Astrocyte (in vitro differentiated cells and primary cell): ENCODE measurements at regions not wholly inside any gene's neighbourhood (a gene's known extent, or its start where the extent isn't known, plus 50 kb on each side); places are given as distances from the start of the nearest gene placed in this dataset.

ENCODE experiments used
- DNase-seq: peaks from one replicate; pipeline ENCODE4 v3.0.0-alpha.2; 2010; ENCODE audit warnings: low read depth
- FAIRE-seq: peaks from 2 replicates; lab custom pipeline; 2011; peaks lifted over from hg19 to GRCh38; lab: Jason Lieb, UNC
- H2AFZ ChIP-seq: 2 replicates; pipeline ENCODE4 v1.6.0; 2012; ENCODE audit warnings: low read depth, low read length, inconsistent platforms
- H3K27ac ChIP-seq: 2 replicates; pipeline ENCODE4 v1.5.1; 2011; ENCODE audit warnings: low read depth, low read length, inconsistent platforms
- H3K27me3 ChIP-seq: 2 replicates; pipeline ENCODE4 v1.6.0; 2011; ENCODE audit warnings: low read length, inconsistent platforms; ENCODE audit not compliant: insufficient read depth
- H3K36me3 ChIP-seq: 2 replicates; pipeline ENCODE4 v1.5.1; 2011; ENCODE audit warnings: low read length, inconsistent platforms; ENCODE audit not compliant: insufficient read depth
- H3K4me1 ChIP-seq: 2 replicates; pipeline ENCODE4 v1.5.1; 2011; ENCODE audit warnings: low read length, inconsistent platforms; ENCODE audit not compliant: insufficient read depth
- H3K4me2 ChIP-seq: 2 replicates; pipeline ENCODE4 v1.6.0; 2012; ENCODE audit warnings: low read length, inconsistent platforms
- H3K4me3 ChIP-seq: 2 replicates; pipeline ENCODE4 v1.5.1; 2011; ENCODE audit warnings: low read depth, mild to moderate bottlenecking, low read length, inconsistent platforms; ENCODE audit not compliant: insufficient read depth
- H3K79me2 ChIP-seq: 2 replicates; pipeline ENCODE4 v1.6.0; 2012; ENCODE audit warnings: mild to moderate bottlenecking, low read length, inconsistent platforms; ENCODE audit not compliant: insufficient read depth
- H3K9ac ChIP-seq: 2 replicates; pipeline ENCODE4 v1.6.0; 2012; ENCODE audit warnings: mild to moderate bottlenecking, low read length, inconsistent platforms
- H3K9me3 ChIP-seq: 2 replicates; pipeline ENCODE4 v1.5.1; 2012; ENCODE audit warnings: low read depth, mild to moderate bottlenecking, low read length, inconsistent platforms; ENCODE audit not compliant: insufficient read depth
- H4K20me1 ChIP-seq: 2 replicates; pipeline ENCODE4 v1.6.0; 2012; ENCODE audit warnings: low read length, inconsistent platforms; ENCODE audit not compliant: insufficient read depth
- H3K27ac Mint-ChIP-seq: one replicate; pipeline ENCODE4 v1.8.0; 2021; ENCODE audit warnings: mild to moderate bottlenecking, mixed read lengths; ENCODE audit not compliant: unreplicated experiment
- H3K27me3 Mint-ChIP-seq: one replicate; pipeline ENCODE4 v1.8.0; 2021; ENCODE audit warnings: low read depth, mixed read lengths; ENCODE audit not compliant: unreplicated experiment
- H3K36me3 Mint-ChIP-seq: one replicate; pipeline ENCODE4 v1.8.0; 2021; ENCODE audit warnings: low read depth, mixed read lengths; ENCODE audit not compliant: unreplicated experiment
- H3K4me1 Mint-ChIP-seq: one replicate; pipeline ENCODE4 v1.8.0; 2021; ENCODE audit warnings: low read depth, mixed read lengths; ENCODE audit not compliant: unreplicated experiment
- H3K4me3 Mint-ChIP-seq: one replicate; pipeline ENCODE4 v1.8.0; 2021; ENCODE audit warnings: mild to moderate bottlenecking, moderate library complexity, mixed read lengths; ENCODE audit not compliant: unreplicated experiment
- H3K9me3 Mint-ChIP-seq: one replicate; pipeline ENCODE4 v1.8.0; 2021; ENCODE audit warnings: mild to moderate bottlenecking, mixed read lengths; ENCODE audit not compliant: unreplicated experiment
- CTCF ChIP-seq: IDR thresholded peaks from 2 replicates; pipeline ENCODE4 v1.5.1; 2011; ENCODE audit warnings: low read depth, mild to moderate bottlenecking, inconsistent platforms, low read length, moderate library complexity; ENCODE audit not compliant: insufficient read depth
- EZH2 ChIP-seq: IDR thresholded peaks from 2 replicates; pipeline ENCODE4 v1.6.1; 2012; ENCODE audit warnings: mild to moderate bottlenecking, low read length, inconsistent platforms; ENCODE audit not compliant: insufficient read depth

GRCh38 chr10:111515706-111516105 lies 438.9 kb downstream of the ADRA2A start:
- no peaks in the 10 kb centered on the region for H3K4me1 ChIP-seq

GRCh38 chr10:111516144-111516543 lies 439.3 kb downstream of the ADRA2A start:
- Histone ChIP-seq H2AFZ (no peak overlapping the region), H3K27me3 (no peaks in the 10 kb centered on the region)

More at GRCh38 chr10:111515706-111516105, 438.9 kb downstream of the ADRA2A start:
- Histone ChIP-seq H3K79me2 (no peaks in the 10 kb centered on the region), H3K4me3 (no peak overlapping the region), H3K4me2 (no peak overlapping the region), H3K9ac (no peak overlapping the region), H4K20me1 (no peaks in the 10 kb centered on the region), H3K27ac (no peak overlapping the region), H3K36me3 (no peaks in the 10 kb centered on the region), H3K9me3 (no peaks in the 10 kb centered on the region), H3K27me3 (no peaks in the 10 kb centered on the region), H2AFZ (no peak overlapping the region)
- Mint-ChIP-seq H3K4me3 (no peak overlapping the region), H3K36me3 (no peaks in the 10 kb centered on the region), H3K27ac (no peak overlapping the region), H3K4me1 (no peaks in the 10 kb centered on the region), H3K9me3 (no peaks in the 10 kb centered on the region), H3K27me3 (peaks cover 4% of the 10 kb centered on the region)
- DNase-seq (no peak), FAIRE-seq (no peak)
- TF ChIP-seq EZH2: no peak
- TF ChIP-seq CTCF: no peak

More at GRCh38 chr10:111516144-111516543, 439.3 kb downstream of the ADRA2A start:
- Histone ChIP-seq H3K79me2 (no peaks in the 10 kb centered on the region), H3K36me3 (no peaks in the 10 kb centered on the region), H3K4me2 (no peak overlapping the region), H3K9me3 (no peaks in the 10 kb centered on the region), H3K4me1 (no peaks in the 10 kb centered on the region), H4K20me1 (no peaks in the 10 kb centered on the region), H3K9ac (no peak overlapping the region), H3K27ac (no peak overlapping the region), H3K4me3 (no peak overlapping the region)
- H3K27me3 Mint-ChIP-seq: peaks cover 4% of the 10 kb centered on the region
- no peaks in the 10 kb centered on the region for H3K36me3 Mint-ChIP-seq
- no peak overlapping the region for H3K27ac Mint-ChIP-seq
- DNase-seq: no peak
- H3K4me3 Mint-ChIP-seq: no peak overlapping the region
- TF ChIP-seq CTCF (no peak), EZH2 (no peak)
- H3K9me3 Mint-ChIP-seq: no peaks in the 10 kb centered on the region
- FAIRE-seq: no peak
- no peaks in the 10 kb centered on the region for H3K4me1 Mint-ChIP-seq
